HCT116 (cell line): ENCODE measurements at regions not wholly inside any gene's neighbourhood (a gene's known extent, or its start where the extent isn't known, plus 50 kb on each side); places are given as distances from the start of the nearest gene placed in this dataset.

Source experiments
- ATAC-seq: fragments of 200-7000 bp; cut with Tn5 transposase; 2 replicates; pipeline ENCODE4 v1.9.1; 2020; ENCODE audit warnings: mild to moderate bottlenecking, moderate library complexity
- BruUV-seq: library from RNA; stranded (reverse); fragments of 400-500 nt; replicated peaks from 2 replicates; lab custom pipeline; 2021; lab: Mats Ljungman, UMichigan
- CTCF ChIA-PET: fragments of 300-600 bp; sonication (Branson Sonifier 250); formaldehyde crosslinking; loops from one replicate; lab custom pipeline; 2021; ENCODE audit warnings: antibody characterized with exemption; lab: Charles Lee
- POLR2A ChIA-PET: fragments of 300-600, 350-600 bp; sonication (Branson Sonifier 250); formaldehyde crosslinking; loops from one replicate; lab custom pipeline; 2021; ENCODE audit warnings: antibody characterized with exemption; lab: Charles Lee
- RAD21 ChIA-PET, 2 experiments: fragments of 300-600 bp; sonication (Branson Sonifier 250); formaldehyde crosslinking; loops; one replicate each; lab custom pipeline; 2023; ENCODE audit warnings: low total read pairs in 2 of 2; ENCODE audit not compliant: uncharacterized antibody in 2 of 2, unreplicated experiment in 2 of 2, low non-redundant PET in 1 of 2; lab: Charles Lee
- DNase-seq: peaks from one replicate; pipeline ENCODE4 v3.0.0-alpha.2; 2010; ENCODE audit warnings: low read depth, low spot score
- H2AFZ ChIP-seq: fragments of 200-600 bp; shearing (Covaris generic), sonication (generic); 2 replicates; pipeline ENCODE4 v1.6.1; 2017; ENCODE audit warnings: low read depth, mixed run types, mixed read lengths, antibody characterized with exemption, low read length; ENCODE audit not compliant: poor library complexity, severe bottlenecking
- H3K27ac ChIP-seq: 2 replicates; pipeline ENCODE4 v1.5.1; 2012; ENCODE audit warnings: low read depth, low read length
- H3K27me3 ChIP-seq: fragments of 200-600 bp; sonication (generic); 2 replicates; pipeline ENCODE4 v1.6.1; 2016; ENCODE audit warnings: mixed run types, low read length, mixed read lengths; ENCODE audit not compliant: insufficient read depth
- H3K36me3 ChIP-seq, 2 experiments: fragments of 200-500 bp in 1 of 2; fragments of 200-600 bp in 1 of 2; sonication (Bioruptor generic) in 1 of 2; sonication (generic) in 1 of 2; 2 replicates each; pipeline versions ENCODE4 v1.5.1 to v1.6.1; 2014 to 2016; ENCODE audit warnings: low read length in 2 of 2, inconsistent platforms in 1 of 2, mixed read lengths in 1 of 2, mixed run types in 1 of 2; ENCODE audit not compliant: insufficient read depth in 2 of 2, control insufficient read depth in 1 of 2
- H3K4me1 ChIP-seq, 2 experiments: fragments of 200-600 bp in 1 of 2; sonication (generic) in 1 of 2; 2 replicates each; pipeline versions ENCODE4 v1.5.1 to v1.6.1; 2012 to 2017; ENCODE audit warnings: low read length in 2 of 2, inconsistent platforms in 1 of 2, mild to moderate bottlenecking in 1 of 2, mixed read lengths in 1 of 2, mixed run types in 1 of 2, moderate library complexity in 1 of 2; ENCODE audit not compliant: insufficient read depth in 2 of 2, control insufficient read depth in 1 of 2
- H3K4me2 ChIP-seq: fragments of 200-600 bp; sonication (generic); 2 replicates; pipeline ENCODE4 v1.6.1; 2017; ENCODE audit warnings: mixed run types, low read length, mixed read lengths
- H3K4me3 ChIP-seq, 2 experiments: fragments of 200-600 bp in 1 of 2; sonication (generic) in 1 of 2; replicated peaks in 1 of 2; 2 replicates each; pipeline ENCODE4 v1.5.1; 2011 to 2016; ENCODE audit warnings: low read length in 2 of 2, control low read depth in 1 of 2, low read depth in 1 of 2, mild to moderate bottlenecking in 1 of 2, mixed read lengths in 1 of 2, mixed run types in 1 of 2
- H3K79me2 ChIP-seq: fragments of 200-600 bp; sonication (generic); 2 replicates; pipeline ENCODE4 v1.6.1; 2017; ENCODE audit warnings: mild to moderate bottlenecking, mixed run types, low read length, moderate library complexity, mixed read lengths; ENCODE audit not compliant: insufficient read depth
- H3K9ac ChIP-seq: fragments of 200-600 bp; sonication (generic); 2 replicates; pipeline ENCODE4 v1.6.1; 2016; ENCODE audit warnings: low read length, mixed read lengths
- H3K9me2 ChIP-seq: fragments of 200-600 bp; sonication (generic), shearing (Covaris generic); 2 replicates; pipeline ENCODE4 v1.6.1; 2017; ENCODE audit warnings: mixed run types, mild to moderate bottlenecking, moderate library complexity; ENCODE audit not compliant: insufficient read depth
- H3K9me3 ChIP-seq, 2 experiments: fragments of 200-500 bp in 1 of 2; fragments of 200-600 bp in 1 of 2; sonication (Bioruptor generic) in 1 of 2; sonication (generic) in 1 of 2; 2 replicates each; pipeline ENCODE4 v1.6.1; 2014 to 2017; ENCODE audit warnings: low read length in 2 of 2, mixed read lengths in 2 of 2, inconsistent platforms in 1 of 2, low read depth in 1 of 2, mild to moderate bottlenecking in 1 of 2, mixed run types in 1 of 2, moderate library complexity in 1 of 2; ENCODE audit not compliant: control insufficient read depth in 1 of 2, insufficient read depth in 1 of 2
- H4K20me1 ChIP-seq: fragments of 200-600 bp; sonication (generic), shearing (Covaris generic); 2 replicates; pipeline ENCODE4 v1.6.1; 2017; ENCODE audit warnings: mixed run types, mild to moderate bottlenecking, moderate library complexity; ENCODE audit not compliant: insufficient read depth
- ELF1 ChIP-seq: IDR thresholded peaks from 2 replicates; pipeline ENCODE4 v1.6.1; 2012; ENCODE audit warnings: low read depth, borderline replicate concordance
- ZBTB33 ChIP-seq: IDR thresholded peaks from 2 replicates; pipeline ENCODE4 v1.6.1; 2011; ENCODE audit warnings: mild to moderate bottlenecking, low read length, moderate library complexity; ENCODE audit not compliant: insufficient replicate concordance; ENCODE audit errors: extremely low read depth
- ZFX ChIP-seq: fragments of 450-650 bp; IDR thresholded peaks from 2 replicates; pipeline ENCODE4 v1.6.1; 2017
- intact Hi-C: fragments of 100-400 bp; cut with micrococcal nuclease; formaldehyde crosslinking; loops from 2 replicates; pipeline ENCODE4 v1.10.0; 2022
- TF ChIP-seq, protein P1 (sequence below), 3 experiments: fragments of 200-600 bp in 1 of 3; sonication (generic) in 1 of 3; IDR thresholded peaks in 2 of 3; conservative IDR thresholded peaks in 1 of 3; 2 replicates each; pipeline ENCODE4 v1.5.1; 2012 to 2017; ENCODE audit warnings: low read depth in 2 of 3, low read length in 2 of 3, antibody characterized with exemption in 1 of 3, borderline replicate concordance in 1 of 3, control low read depth in 1 of 3, mild to moderate bottlenecking in 1 of 3, mixed read lengths in 1 of 3, mixed run types in 1 of 3, moderate library complexity in 1 of 3; ENCODE audit not compliant: insufficient read depth in 1 of 3

DNA sequence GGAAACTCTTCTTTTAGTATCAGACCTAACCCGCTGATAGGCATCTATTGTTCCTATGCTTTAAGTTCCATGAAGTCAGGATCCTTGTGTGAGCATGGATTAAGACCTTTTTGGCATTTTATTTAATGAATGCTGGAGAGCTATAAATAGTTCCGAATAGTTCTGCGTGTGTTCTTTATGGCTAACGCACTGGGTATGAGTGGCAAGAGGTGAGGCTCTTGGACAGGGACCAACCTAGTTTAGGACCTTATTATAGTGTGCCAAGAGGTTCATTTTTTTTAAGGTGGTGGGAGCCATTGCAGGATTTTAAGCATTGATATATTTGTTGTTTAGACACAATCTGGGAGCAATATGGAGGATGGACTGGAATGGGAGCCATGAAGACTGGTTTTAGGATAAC, 71.8 kb downstream of the KPNA2 start:
- H3K4me3 ChIP-seq: no peak overlapping the region

More for the DNA sequence above, 71.8 kb downstream of the KPNA2 start:
- ATAC-seq (no peak), DNase-seq (no peak)
- intact Hi-C loops: no loop called here
- Histone ChIP-seq H3K9me2 (no peaks in the 10 kb centered on the region), H3K4me1 (peaks cover 6 to 9% of the 10 kb centered on the region in 2 experiments; a peak in 3 of 4 replicates), H3K79me2 (peaks cover 38% of the 10 kb centered on the region), H2AFZ (no peak overlapping the region), H3K27ac (no peak overlapping the region), H3K9ac (no peak overlapping the region), H3K27me3 (no peaks in the 10 kb centered on the region), H4K20me1 (no peaks in the 10 kb centered on the region), H3K9me3 (peaks cover 0 to 5% of the 10 kb centered on the region in 2 experiments; a peak in 1 of 4 replicates), H3K4me2 (no peak overlapping the region), H3K36me3 (no peaks in the 10 kb centered on the region)
- TF ChIP-seq ELF1 (no peak), ZFX (no peak), ZBTB33 (no peak)
- TF ChIP-seq, protein P1, sequence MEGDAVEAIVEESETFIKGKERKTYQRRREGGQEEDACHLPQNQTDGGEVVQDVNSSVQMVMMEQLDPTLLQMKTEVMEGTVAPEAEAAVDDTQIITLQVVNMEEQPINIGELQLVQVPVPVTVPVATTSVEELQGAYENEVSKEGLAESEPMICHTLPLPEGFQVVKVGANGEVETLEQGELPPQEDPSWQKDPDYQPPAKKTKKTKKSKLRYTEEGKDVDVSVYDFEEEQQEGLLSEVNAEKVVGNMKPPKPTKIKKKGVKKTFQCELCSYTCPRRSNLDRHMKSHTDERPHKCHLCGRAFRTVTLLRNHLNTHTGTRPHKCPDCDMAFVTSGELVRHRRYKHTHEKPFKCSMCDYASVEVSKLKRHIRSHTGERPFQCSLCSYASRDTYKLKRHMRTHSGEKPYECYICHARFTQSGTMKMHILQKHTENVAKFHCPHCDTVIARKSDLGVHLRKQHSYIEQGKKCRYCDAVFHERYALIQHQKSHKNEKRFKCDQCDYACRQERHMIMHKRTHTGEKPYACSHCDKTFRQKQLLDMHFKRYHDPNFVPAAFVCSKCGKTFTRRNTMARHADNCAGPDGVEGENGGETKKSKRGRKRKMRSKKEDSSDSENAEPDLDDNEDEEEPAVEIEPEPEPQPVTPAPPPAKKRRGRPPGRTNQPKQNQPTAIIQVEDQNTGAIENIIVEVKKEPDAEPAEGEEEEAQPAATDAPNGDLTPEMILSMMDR (IDR thresholded peaks at IDR 0.05 in 2 of 3, conservative IDR thresholded peaks at IDR 0.05 in 1 of 3; ENCODE audit: borderline replicate concordance in 1 of 3, insufficient read depth in 1 of 3, low read depth in 2 of 3, low read length in 2 of 3): no peak
- no TSS peak for BruUV-seq
- ChIA-PET POLR2A (no interaction called here), CTCF (no interaction called here), RAD21 (no interaction called here)
